HG03108 (cell line): ENCODE measurements at regions not wholly inside any gene's neighbourhood (a gene's known extent, or its start where the extent isn't known, plus 50 kb on each side); places are given as distances from the start of the nearest gene placed in this dataset.
"Not testable (repeated sequence)": the region's sequence is repeated elsewhere in the genome, so short reads cannot be mapped to it uniquely, and the experiment has no call there.

ENCODE experiments used
- ATAC-seq: cut with Tn5 transposase; IDR thresholded peaks from one replicate; pipeline ENCODE4 v1.9.1; 2021; ENCODE audit warnings: moderate library complexity; ENCODE audit not compliant: unreplicated experiment

- ATAC-seq = no peak
These were observed 263.1 kb upstream of the RGMB start for GRCh38 chr5:98510143-98510985.

DNA sequence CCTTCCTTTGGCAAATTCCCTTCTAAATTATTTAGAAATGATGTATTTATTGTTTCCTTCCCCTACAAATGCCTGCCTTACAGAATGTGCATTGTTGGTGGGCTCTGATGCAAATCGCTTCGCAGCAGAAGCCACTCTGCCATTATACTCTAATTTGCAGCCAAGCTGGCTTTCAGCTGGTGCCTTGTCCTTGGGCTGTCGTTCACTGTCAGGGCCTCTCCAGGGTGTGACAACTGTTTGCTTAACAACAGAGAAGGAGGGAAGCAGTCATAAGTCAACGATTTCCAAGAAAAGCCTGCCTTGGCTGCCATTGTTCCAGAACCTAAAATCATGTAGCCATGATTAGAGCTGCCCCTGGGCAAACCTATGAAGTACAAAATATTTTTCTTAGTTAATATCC, 260.1 kb upstream of the RGMB start:
- ATAC-seq = no peak

DNA sequence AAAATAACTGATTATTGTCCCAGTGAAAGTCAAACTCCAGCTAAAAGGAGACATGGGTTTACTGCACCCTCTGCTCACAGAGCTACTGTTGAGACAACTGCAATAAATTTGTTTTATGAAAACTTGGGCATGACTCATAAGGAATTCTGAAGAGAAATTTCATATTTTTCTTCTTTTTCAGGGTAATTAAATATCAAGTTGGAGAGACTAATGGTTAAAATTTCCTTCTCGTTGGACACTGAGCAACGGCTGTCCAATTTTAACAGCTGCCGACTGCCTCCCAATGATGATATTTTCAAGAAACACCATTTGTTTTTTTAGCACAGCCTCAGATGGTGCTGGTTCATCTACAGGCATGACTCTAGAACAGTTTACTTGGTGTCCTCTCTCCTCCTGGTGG, 259.2 kb upstream of the RGMB start:
- ATAC-seq = no peak

DNA sequence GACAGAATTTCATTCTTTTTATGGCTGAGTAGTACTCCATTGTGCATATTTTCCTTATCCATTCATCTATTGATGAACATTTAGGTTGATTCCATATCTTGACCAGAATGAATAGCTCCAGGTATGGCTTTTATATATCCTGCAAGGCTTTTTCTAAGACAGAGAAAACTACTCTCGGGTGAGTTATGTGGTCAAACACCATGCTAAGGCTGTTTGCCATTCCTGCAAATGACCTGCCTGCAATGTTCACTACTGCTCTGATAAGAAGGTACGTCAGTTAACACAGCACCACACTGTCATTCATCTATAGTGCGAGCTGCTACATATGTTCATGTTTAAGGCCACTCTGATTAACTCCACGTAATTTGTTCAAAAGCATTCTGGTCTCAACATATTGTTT, 256.8 kb upstream of the RGMB start:
- ATAC-seq = no peak

- ATAC-seq = no peak
These were observed 255.7 kb upstream of the RGMB start for GRCh38 chr5:98517560-98518366.

DNA sequence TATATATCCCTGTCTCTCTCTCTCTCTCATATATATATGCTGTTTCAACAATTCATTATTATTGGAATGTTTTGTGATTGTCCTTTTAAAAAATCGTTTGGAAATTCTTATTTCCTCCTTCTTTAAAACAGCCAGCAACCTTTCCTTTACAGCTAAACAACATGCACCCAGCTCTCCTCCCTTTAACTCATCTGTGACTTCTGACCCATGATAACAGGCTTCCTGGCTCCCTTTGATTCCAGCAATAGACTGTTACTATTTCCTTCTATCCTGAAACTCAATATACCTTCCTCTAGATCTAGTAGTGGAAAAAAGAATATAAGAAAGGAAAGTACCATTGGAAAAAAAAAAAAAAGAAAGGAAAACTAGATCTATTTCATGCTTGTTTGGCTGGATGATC, 254.7 kb upstream of the RGMB start:
- ATAC-seq = no peak

DNA sequence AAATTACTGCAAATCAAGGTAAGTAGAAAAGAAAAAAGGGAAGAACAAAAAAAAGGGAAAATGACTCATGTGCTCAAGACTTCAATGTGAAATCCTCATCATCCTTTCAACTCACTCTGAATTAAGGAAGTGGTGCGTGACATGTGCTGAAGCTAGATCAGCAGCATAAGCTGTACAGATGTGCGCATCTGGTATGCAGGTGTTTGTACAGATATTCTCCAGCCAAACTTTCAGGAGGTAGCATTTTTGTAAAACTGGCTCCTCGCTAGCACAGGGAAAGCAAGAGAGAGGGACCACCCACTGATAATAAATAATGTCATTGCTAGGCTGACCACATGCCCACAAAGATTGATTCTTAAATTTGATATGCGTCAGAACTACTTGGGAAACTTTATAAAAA, 253.9 kb upstream of the RGMB start:
- no peak for ATAC-seq

GRCh38 chr5:98521821-98522220, 251.6 kb upstream of the RGMB start:
- ATAC-seq = no peak

DNA sequence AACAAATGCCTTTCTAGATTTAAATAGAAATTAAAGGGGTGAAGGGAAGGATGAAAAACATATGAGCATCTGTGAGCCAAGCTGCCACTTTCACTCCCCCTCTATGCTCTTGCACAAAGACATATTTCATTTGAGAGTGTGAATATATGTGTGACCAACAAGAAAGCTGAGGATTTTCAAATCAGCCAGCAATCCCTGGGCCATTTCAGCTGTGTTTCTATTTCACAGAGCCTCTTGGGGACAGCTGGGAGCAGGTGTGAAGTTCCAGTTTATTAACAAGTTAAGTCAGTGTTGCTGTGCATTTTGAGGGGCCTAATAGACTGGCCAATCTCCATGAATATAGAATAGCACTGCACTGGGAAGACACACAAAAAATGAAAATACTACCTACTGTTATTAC, 248.7 kb upstream of the RGMB start:
- no peak for ATAC-seq

DNA sequence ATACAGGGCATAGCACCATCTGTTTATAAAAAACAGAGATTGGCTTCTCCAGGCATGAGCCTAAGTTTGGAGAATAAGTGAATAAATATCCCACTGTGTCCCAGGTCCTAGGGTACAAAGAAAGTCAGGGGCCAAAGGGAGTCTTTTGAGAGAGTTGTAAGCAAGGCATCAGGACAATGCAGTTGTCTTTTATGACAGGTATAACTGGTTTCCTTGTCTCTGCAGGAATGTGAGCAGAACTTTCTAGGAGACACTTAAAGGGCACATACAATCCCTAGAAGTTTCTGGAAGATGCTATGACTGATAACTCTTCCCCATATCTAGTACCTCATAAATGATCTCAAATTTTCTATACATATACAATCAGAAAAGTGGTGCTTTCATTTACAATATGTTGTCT, 245.6 kb upstream of the RGMB start:
- no peak for ATAC-seq

GRCh38 chr5:98529321-98529720, 244.1 kb upstream of the RGMB start:
- no peak for ATAC-seq

DNA sequence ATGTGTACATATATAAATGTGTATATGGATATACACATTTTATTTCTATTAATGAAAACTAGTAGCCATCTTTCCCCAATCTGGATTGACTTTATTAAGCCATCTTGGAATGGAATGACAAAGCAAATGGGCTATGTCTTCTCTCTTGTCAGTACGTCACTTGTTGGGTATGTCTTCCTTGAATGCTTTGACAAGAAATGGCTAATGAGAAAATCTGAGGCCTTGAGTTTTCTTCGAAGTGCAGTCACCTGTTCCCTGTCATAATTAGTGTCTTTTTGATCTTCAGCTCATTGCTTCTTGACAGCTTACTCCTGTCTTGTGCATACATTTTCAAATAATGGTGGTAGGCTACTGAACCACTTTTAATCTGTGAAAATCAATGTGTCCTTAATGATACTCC, 243.2 kb upstream of the RGMB start:
- ATAC-seq = no peak

DNA sequence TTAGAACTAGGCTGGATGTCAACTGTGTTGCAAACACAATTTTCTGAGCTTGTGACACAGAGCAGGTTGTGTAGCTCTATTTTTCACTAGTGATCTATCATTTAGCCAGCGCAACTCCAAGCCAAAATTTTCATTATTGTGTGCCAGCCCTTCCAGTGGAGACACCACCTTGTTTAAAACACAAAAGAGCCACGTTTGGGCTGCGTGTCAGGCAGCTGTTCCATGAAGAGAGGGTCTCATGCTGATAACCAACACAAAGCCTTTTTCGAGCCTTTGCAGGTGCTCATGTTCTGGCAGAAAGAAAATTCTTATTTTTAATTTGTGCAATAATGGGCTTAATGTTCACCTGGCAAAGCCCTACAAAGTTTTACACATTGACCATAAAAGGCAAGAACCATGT, 237.6 kb upstream of the RGMB start:
- no peak for ATAC-seq

- no peak for ATAC-seq
These were observed 233.4 kb upstream of the RGMB start for GRCh38 chr5:98540056-98540455.

DNA sequence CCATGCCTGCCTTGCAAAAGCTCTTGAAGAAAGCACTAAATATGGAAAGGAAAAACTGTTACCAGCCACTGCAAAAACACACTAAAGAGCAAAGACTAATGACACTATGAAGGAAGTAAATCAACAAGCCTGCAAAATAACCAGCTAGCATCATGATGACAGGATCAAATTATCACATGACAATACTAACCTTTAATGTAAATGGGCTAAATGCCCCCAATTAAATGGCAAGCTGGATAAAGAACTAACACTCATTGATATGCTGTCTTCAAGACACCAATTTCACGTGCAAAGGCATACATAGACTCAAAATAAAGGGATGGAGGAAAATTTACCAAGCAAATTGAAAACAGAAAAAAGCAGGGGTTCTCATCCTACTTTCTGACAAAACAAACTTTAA, 231.8 kb upstream of the RGMB start:
- ATAC-seq = no peak

- ATAC-seq = no peak
These were observed 230.0 kb upstream of the RGMB start for GRCh38 chr5:98543490-98543889.

GRCh38 chr5:98546924-98547323, 226.5 kb upstream of the RGMB start:
- not testable (repeated sequence) for ATAC-seq

DNA sequence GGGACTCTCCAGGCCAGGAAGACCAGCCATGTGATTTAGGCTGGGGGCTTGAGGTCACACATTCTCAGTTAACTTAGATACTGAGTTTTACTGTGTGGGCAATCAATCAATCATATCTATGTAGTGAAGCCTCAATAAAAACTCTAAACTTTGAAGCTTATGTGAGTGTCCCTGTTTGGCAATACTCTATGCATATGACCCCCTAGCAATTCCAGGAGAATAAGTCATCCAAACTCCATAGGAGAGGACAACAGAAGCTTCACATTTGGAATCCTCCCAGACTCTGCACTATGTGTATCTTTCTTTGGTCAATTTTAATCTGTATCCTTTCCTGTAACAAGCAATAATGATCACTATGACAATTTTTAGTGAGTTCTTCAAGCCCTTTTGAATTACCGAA, 216.8 kb upstream of the RGMB start:
- ATAC-seq = no peak

DNA sequence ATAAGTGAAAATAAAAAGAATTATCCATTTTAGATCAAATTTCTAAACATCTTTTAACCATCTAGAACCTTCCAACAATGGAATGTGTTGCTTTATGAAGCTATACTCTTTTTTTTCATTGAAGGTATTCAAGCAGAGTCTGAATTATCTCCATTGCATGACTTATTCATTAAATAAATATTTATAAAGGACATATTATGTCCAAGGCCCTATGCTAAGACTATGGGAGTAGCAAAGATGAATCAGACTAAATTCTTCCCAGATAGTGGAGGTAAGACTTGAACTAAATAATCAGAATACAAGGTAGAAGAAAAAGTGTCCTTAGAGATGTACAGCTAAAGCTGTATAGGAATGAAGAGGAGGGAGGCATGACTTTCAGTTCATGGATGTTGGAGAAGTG, 215.5 kb upstream of the RGMB start:
- no peak for ATAC-seq

DNA sequence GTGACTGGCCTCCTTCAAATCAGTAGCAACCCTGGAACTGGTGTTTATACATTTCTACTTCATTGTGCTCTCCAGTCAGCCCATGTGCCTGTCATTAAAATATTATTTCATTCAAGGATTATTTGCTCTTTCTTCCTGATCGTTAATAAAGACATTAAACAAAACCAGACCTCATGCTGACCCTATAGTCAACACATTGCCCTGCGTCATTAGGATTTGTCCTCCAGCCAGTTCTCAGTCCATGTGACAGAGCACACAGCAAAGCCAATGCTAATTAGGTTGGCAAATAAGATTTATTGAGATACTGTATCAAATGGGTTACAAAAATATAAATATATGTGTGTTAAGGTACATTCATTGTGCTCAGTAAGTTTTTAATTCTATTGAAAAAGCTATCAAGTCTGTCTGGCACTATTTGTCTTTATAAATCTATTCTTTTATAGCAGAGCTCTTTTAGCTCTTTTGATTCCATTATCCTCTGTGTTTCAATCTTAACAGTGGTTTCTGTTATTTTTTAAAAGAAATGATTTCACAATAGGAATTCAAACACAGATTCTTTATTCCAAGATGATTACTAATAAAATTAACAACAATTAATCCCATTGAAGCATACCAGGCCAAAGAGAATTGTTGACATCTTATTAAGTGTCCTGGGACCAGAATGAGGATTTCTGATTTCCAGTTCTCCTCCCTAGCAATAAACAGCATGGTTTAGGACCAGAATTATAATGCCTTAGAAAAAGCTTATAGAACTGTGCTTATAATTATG, 209.4 kb upstream of the RGMB start:
- no peak for ATAC-seq

- no peak for ATAC-seq
These were observed 208.6 kb upstream of the RGMB start for GRCh38 chr5:98564836-98565235.

DNA sequence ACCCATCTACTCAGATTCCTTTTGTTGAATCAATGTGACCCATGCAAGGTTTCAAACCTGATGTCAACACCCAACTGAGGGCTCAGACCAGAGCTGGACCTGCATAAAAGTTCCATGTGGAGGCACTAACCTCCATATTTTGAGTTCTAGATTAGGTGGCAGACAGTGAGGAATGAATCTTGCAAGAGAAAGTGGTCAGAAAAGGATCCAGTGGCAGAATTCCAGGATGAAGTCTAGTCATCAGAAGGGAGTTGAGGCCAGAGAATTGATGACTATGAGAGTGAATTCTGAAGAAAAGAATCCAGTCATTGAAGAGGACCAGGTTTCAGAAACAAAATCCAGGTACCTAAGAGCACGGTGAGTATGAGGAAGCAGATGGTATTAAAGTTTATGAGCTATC, 205.1 kb upstream of the RGMB start:
- no peak for ATAC-seq
